ENCODE measurements at regions not wholly inside any gene's neighbourhood (a gene's known extent, or its start where the extent isn't known, plus 50 kb on each side); places are given as distances from the start of the nearest gene placed in this dataset.

DNA sequence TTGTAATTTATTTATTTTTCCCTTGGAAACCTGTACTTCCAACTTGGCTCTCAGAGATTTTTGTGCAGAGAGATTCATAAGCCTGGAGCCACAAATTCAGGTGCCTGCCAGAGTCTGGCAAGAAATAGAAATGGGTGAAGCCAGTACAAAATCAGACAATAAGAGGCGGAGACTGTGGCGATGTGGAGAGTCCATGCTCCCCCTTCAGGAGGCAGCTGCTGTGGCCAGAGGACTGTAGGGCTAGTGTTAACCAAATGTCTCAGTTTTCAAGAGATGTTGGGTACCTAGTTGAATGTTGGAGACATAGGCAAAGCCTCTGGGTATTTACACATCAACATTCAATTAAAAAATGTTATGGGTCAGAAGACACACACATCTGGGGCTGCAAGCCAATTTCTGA is 208.6 kb downstream of the PSAT1 start:
- TF ChIP-seq, protein P1, sequence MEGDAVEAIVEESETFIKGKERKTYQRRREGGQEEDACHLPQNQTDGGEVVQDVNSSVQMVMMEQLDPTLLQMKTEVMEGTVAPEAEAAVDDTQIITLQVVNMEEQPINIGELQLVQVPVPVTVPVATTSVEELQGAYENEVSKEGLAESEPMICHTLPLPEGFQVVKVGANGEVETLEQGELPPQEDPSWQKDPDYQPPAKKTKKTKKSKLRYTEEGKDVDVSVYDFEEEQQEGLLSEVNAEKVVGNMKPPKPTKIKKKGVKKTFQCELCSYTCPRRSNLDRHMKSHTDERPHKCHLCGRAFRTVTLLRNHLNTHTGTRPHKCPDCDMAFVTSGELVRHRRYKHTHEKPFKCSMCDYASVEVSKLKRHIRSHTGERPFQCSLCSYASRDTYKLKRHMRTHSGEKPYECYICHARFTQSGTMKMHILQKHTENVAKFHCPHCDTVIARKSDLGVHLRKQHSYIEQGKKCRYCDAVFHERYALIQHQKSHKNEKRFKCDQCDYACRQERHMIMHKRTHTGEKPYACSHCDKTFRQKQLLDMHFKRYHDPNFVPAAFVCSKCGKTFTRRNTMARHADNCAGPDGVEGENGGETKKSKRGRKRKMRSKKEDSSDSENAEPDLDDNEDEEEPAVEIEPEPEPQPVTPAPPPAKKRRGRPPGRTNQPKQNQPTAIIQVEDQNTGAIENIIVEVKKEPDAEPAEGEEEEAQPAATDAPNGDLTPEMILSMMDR (conservative IDR thresholded peaks at IDR 0.05 in 1 of 2, IDR thresholded peaks at IDR 0.05 in 1 of 2; ENCODE audit: extremely low read depth in 1 of 2, insufficient read depth in 1 of 2, low read depth in 1 of 2, low read length in 2 of 2): no peak
- TF ChIP-seq EZH2 (IDR thresholded peaks at IDR 0.05; ENCODE audit: borderline replicate concordance, low read length): no peak
